Esophagus muscularis mucosa (tissue), 4 donors: ENCODE measurements at regions not wholly inside any gene's neighbourhood (a gene's known extent, or its start where the extent isn't known, plus 50 kb on each side); places are given as distances from the start of the nearest gene placed in this dataset.

Source experiments
- CTCF ChIP-seq, 3 experiments: fragments of 200-600 bp in 2 of 3; fragments of 450-650 bp in 1 of 3; sonication (generic) in 2 of 3; IDR thresholded peaks; one replicate each; pipeline ENCODE4 v1.5.1; 2017 to 2019; ENCODE audit warnings: antibody characterized with exemption in 3 of 3, mild to moderate bottlenecking in 2 of 3, moderate library complexity in 1 of 3
- EP300 ChIP-seq: sonication (generic); formaldehyde crosslinking; IDR thresholded peaks from one replicate; pipeline ENCODE4 v1.6.1; 2017; ENCODE audit warnings: antibody characterized with exemption
- POLR2A ChIP-seq: fragments of 450-650 bp; IDR thresholded peaks from one replicate; pipeline ENCODE4 v1.6.1; 2017; ENCODE audit warnings: antibody characterized with exemption, moderate library complexity, mild to moderate bottlenecking, low read depth
- POLR2AphosphoS5 ChIP-seq, 2 donors: sonication (generic); formaldehyde crosslinking; IDR thresholded peaks; one replicate each; pipeline ENCODE4 v1.6.1; 2017; ENCODE audit warnings: antibody characterized with exemption in 2 of 2

DNA sequence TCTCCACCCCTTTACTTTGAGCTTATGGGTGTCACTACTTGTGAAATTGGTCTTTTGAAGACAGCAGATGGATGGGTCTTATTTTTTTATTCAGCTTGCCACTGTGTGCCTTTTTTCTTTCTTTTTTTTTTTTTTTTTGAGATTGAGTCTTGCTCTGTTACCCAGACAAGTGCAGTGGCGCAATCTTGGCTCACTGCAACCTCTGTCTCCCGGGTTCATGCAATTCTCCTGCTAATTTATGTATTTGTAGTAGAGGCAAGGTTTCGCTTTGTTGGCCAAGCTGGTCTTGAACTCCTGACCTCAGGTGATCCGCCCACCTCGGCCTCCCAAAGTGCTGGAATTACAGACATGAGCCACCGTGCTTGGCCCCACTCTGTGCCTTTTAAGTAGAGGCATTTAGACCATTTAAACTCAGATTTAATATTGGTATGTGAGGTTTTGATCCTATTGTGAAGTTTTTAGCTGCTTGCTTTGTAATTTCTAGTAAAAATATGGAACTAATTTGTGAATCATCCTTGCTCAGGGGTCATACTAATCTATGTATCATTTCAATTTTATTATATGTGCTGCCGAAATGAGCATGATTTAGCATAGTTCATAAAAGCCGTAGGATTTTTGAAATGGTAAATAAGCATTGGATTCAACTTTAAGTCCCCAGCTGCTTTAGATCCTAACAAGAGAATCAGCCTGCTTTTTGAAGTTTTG, 584.5 kb downstream of the SLITRK1 start:
- TF ChIP-seq CTCF (IDR thresholded peaks at IDR 0.05): no peak
- no peak for TF ChIP-seq POLR2A
- no peak for TF ChIP-seq EP300
- no peak for TF ChIP-seq POLR2AphosphoS5 (IDR thresholded peaks at IDR 0.05)
